ENCODE measurements at regions not wholly inside any gene's neighbourhood (a gene's known extent, or its start where the extent isn't known, plus 50 kb on each side); places are given as distances from the start of the nearest gene placed in this dataset.

GRCh38 chr15:31271711-31272557 is 54.7 kb upstream of the KLF13 start:
- TF ChIP-seq CTCF (IDR thresholded peaks at IDR 0.05): no peak
- no peak for TF ChIP-seq USF2 (IDR thresholded peaks at IDR 0.05)
- no peak for TF ChIP-seq NFE2L2 (conservative IDR thresholded peaks at IDR 0.05; ENCODE audit: low read length)
- TF ChIP-seq RFX5 (IDR thresholded peaks at IDR 0.05): no peak
- no peak for TF ChIP-seq CBX2 (IDR thresholded peaks at IDR 0.05; ENCODE audit: borderline replicate concordance, low read depth)
- TF ChIP-seq POLR2A (IDR thresholded peaks at IDR 0.05; ENCODE audit: low read length): no peak
- TF ChIP-seq JUN (IDR thresholded peaks at IDR 0.05): no peak
- no peak for TF ChIP-seq KDM1A (IDR thresholded peaks at IDR 0.05; ENCODE audit: low read depth)
- TF ChIP-seq RAD21 (conservative IDR thresholded peaks at IDR 0.05 in 1 of 2, IDR thresholded peaks at IDR 0.05 in 1 of 2): no peak
- TF ChIP-seq MAFK (IDR thresholded peaks at IDR 0.05; ENCODE audit: partially characterized antibody): no peak
- TF ChIP-seq TP53 (CRISPR knock-in tag; IDR thresholded peaks at IDR 0.05): no peak
- no peak for TF ChIP-seq MYC (IDR thresholded peaks at IDR 0.05; ENCODE audit: borderline replicate concordance, low read length)
- TF ChIP-seq ELK1 (IDR thresholded peaks at IDR 0.05; ENCODE audit: low read depth, low read length): no peak
- no peak for TF ChIP-seq RCOR1 (IDR thresholded peaks at IDR 0.05; ENCODE audit: low read depth, low read length)

Measured in A549 (cell line).